ENCODE measurements at regions not wholly inside any gene's neighbourhood (a gene's known extent, or its start where the extent isn't known, plus 50 kb on each side); places are given as distances from the start of the nearest gene placed in this dataset.
"Not testable (repeated sequence)": the region's sequence is repeated elsewhere in the genome, so short reads cannot be mapped to it uniquely, and the experiment has no call there.

GRCh38 chr6:51049983-51050877 lies 231.6 kb downstream of the TFAP2B start:
- no peak overlapping the region for H3K4me3 ChIP-seq
- H3K9me3 ChIP-seq, result peaks cover 0 to 4% (median 0%) of the 10 kb centered on the region in 4 donors
- WGBS, result 55% methylated on average over 2 of the region's 2 CpGs
- intact Hi-C loops (cut with DNase I), result no loop called here
- no peaks in the 10 kb centered on the region for H3K4me1 ChIP-seq
- H3K27me3 ChIP-seq, result no peaks in the 10 kb centered on the region
- H3K27ac ChIP-seq (replicated peaks in 1 of 4), result no peak overlapping the region
- DNase-seq (ENCODE audit: extremely low spot score), result no peak
- no peaks in the 10 kb centered on the region for H3K36me3 ChIP-seq
- TF ChIP-seq POLR2A (IDR thresholded peaks at IDR 0.05; ENCODE audit: low read depth), result no peak
- TF ChIP-seq EP300 (IDR thresholded peaks at IDR 0.05), result no peak
- TF ChIP-seq CTCF (IDR thresholded peaks at IDR 0.05), result no peak
- TF ChIP-seq POLR2AphosphoS5 (IDR thresholded peaks at IDR 0.05), result no peak

GRCh38 chr6:51052716-51053115 lies 234.0 kb downstream of the TFAP2B start:
- H3K27me3 ChIP-seq; intact Hi-C loops (cut with DNase I); DNase-seq (ENCODE audit: extremely low spot score); H3K36me3 ChIP-seq; H3K4me3 ChIP-seq; H3K27ac ChIP-seq (replicated peaks in 1 of 4); H3K4me1 ChIP-seq; H3K9me3 ChIP-seq: not testable (repeated sequence)
- 80% methylated on average over 2 of the region's 2 CpGs for WGBS

DNA sequence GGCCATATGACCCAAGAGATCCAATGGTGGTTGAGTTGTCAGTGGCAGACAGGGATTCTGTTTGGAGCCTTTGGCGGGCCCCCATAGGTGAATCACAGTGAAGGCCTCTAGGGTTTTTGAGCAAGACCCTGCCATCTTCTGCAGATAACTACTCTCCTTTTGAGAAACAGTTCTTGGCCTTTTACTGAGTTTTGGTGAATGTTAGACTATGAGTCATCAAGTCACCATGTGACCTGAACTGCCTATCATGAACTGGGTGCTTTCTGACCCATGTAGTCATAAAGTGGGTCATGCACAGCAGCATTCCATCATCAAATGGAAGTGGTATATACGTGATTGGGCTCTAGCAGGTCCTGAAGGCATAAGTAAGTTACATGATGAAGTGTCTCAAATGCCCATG lies 236.6 kb downstream of the TFAP2B start:
- H3K27me3 ChIP-seq; H3K27ac ChIP-seq (replicated peaks in 1 of 4); H3K9me3 ChIP-seq; intact Hi-C loops (cut with DNase I); H3K4me3 ChIP-seq; H3K4me1 ChIP-seq; H3K36me3 ChIP-seq; DNase-seq (ENCODE audit: extremely low spot score): not testable (repeated sequence)
- WGBS, result 89% methylated on average over 1 of the region's 2 CpGs

- H3K36me3 ChIP-seq, result no peaks in the 10 kb centered on the region
- WGBS, result 86% methylated on average over 4 of the region's 4 CpGs
Measured at GRCh38 chr6:51057296-51057695, 238.6 kb downstream of the TFAP2B start.

DNA sequence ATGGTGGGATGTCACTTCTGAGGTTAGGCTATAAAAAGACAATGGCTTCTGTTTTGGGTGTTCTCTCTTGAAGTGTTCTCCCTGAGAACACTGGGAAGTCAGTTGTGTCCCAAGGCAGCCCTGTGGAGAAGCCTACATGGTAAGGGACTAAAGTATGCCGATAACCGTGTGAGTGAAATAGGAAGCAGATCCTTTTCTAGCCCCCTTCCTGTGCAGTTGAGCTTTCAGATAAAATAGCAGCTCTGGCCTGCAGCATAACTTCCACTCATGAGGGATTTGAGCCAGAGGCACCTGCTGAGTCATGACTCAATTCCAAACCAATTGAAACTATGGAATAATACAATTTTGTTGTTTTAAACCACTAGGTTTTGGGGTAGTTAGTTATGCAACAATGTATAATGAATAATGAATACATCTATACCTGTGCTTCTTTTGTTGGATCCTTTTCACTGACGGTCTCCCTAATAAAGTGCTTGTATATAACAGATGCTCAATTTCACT lies 241.6 kb downstream of the TFAP2B start:
- Histone ChIP-seq H3K27me3 (no peaks in the 10 kb centered on the region), H3K4me3 (no peak overlapping the region), H3K4me1 (no peaks in the 10 kb centered on the region), H3K27ac (replicated peaks in 1 of 4) (no peak overlapping the region), H3K36me3 (no peaks in the 10 kb centered on the region), H3K9me3 (no peaks in the 10 kb centered on the region)
- TF ChIP-seq CTCF (IDR thresholded peaks at IDR 0.05), result no peak
- no peak for TF ChIP-seq POLR2A (IDR thresholded peaks at IDR 0.05; ENCODE audit: low read depth)
- no peak for TF ChIP-seq POLR2AphosphoS5 (IDR thresholded peaks at IDR 0.05)
- no peak for TF ChIP-seq EP300 (IDR thresholded peaks at IDR 0.05)
- no peak for DNase-seq (ENCODE audit: extremely low spot score)
- WGBS, result 78% methylated on average over 3 of the region's 3 CpGs
- intact Hi-C loops (cut with DNase I), result no loop called here

More at GRCh38 chr6:51057296-51057695, 238.6 kb downstream of the TFAP2B start:
- Histone ChIP-seq H3K4me1 (no peaks in the 10 kb centered on the region), H3K9me3 (peaks cover 0 to 4% (median 0%) of the 10 kb centered on the region in 4 donors), H3K27me3 (no peaks in the 10 kb centered on the region), H3K27ac (replicated peaks in 1 of 4) (no peak overlapping the region), H3K4me3 (no peak overlapping the region)
- intact Hi-C loops (cut with DNase I), result no loop called here
- TF ChIP-seq POLR2AphosphoS5 (IDR thresholded peaks at IDR 0.05) (no peak), CTCF (IDR thresholded peaks at IDR 0.05) (no peak), POLR2A (IDR thresholded peaks at IDR 0.05; ENCODE audit: low read depth) (no peak), EP300 (IDR thresholded peaks at IDR 0.05) (no peak)
- no peak for DNase-seq (ENCODE audit: extremely low spot score)
